Spleen (tissue), 7 donors: ENCODE measurements at regions not wholly inside any gene's neighbourhood (a gene's known extent, or its start where the extent isn't known, plus 50 kb on each side); places are given as distances from the start of the nearest gene placed in this dataset.

Experiments
- CTCF ChIP-seq, 11 experiments: fragments of 200-600 bp in 7 of 11; fragments of 450-650 bp in 4 of 11; sonication (generic) in 4 of 11; IDR thresholded peaks in 8 of 11; conservative IDR thresholded peaks in 3 of 11; 1 replicate in 7 of 11; 2 replicates in 4 of 11; pipeline versions ENCODE4 v1.4.0 to v1.8.0; 2016 to 2021; ENCODE audit warnings: antibody characterized with exemption in 11 of 11, inconsistent platforms in 4 of 11, mild to moderate bottlenecking in 1 of 11
- POLR2A ChIP-seq, 3 donors: fragments of 450-650 bp; IDR thresholded peaks; one replicate each; pipeline ENCODE4 v1.5.1; 2017; ENCODE audit warnings: antibody characterized with exemption in 3 of 3, mild to moderate bottlenecking in 1 of 3
- donor health status: DM: no; HTN: no; CAD: no; lungs with moderate emphysema.
- donor health status: DM: no; HTN: no; CAD: no.
- donor health status: DM: no; HTN: no; CAD: no.

GRCh38 chr11:26086028-26086427 lies 245.9 kb upstream of the ANO3 start:
- TF ChIP-seq POLR2A (IDR thresholded peaks at IDR 0.05) = no peak
- TF ChIP-seq CTCF (IDR thresholded peaks at IDR 0.05 in 8 of 11, conservative IDR thresholded peaks at IDR 0.05 in 3 of 11) = no peak
